Aorta (tissue), 5 donors: ENCODE measurements at regions not wholly inside any gene's neighbourhood (a gene's known extent, or its start where the extent isn't known, plus 50 kb on each side); places are given as distances from the start of the nearest gene placed in this dataset.

Source experiments
- ATAC-seq: fragments of 200-7000 bp; cut with Tn5 transposase; one replicate; pipeline ENCODE4 v1.9.1; 2022; ENCODE audit warnings: moderate library complexity; ENCODE audit not compliant: low FRiP score
- DNase-seq, 2 donors: peaks; one replicate each; pipeline ENCODE4 v3.0.0-alpha.2; 2020
- H3K27ac ChIP-seq, 2 donors: one replicate each; pipeline ENCODE4 v1.5.1; 2013; ENCODE audit warnings: low read length in 2 of 2, mild to moderate bottlenecking in 2 of 2, moderate library complexity in 2 of 2, control low read depth in 1 of 2, inconsistent platforms in 1 of 2, low read depth in 1 of 2
- H3K27me3 ChIP-seq, 2 donors: one replicate each; pipeline ENCODE4 v1.6.1; 2013; ENCODE audit warnings: control low read depth in 1 of 2, low read length in 1 of 2, mild to moderate bottlenecking in 1 of 2, moderate library complexity in 1 of 2; ENCODE audit not compliant: insufficient read depth in 2 of 2, control insufficient read depth in 1 of 2
- H3K36me3 ChIP-seq, 2 donors: one replicate each; pipeline ENCODE4 v1.6.1; 2013; ENCODE audit warnings: control low read depth in 1 of 2, low read length in 1 of 2, mild to moderate bottlenecking in 1 of 2; ENCODE audit not compliant: insufficient read depth in 2 of 2, control insufficient read depth in 1 of 2
- H3K4me1 ChIP-seq, 2 donors: one replicate each; pipeline ENCODE4 v1.6.1; 2013; ENCODE audit warnings: low read length in 2 of 2, control low read depth in 1 of 2, mild to moderate bottlenecking in 1 of 2, moderate library complexity in 1 of 2; ENCODE audit not compliant: insufficient read depth in 2 of 2, control insufficient read depth in 1 of 2
- H3K4me3 ChIP-seq, 2 donors: one replicate each; pipeline ENCODE4 v1.5.1; 2013; ENCODE audit warnings: low read length in 2 of 2, control low read depth in 1 of 2, mild to moderate bottlenecking in 1 of 2
- H3K9me3 ChIP-seq: one replicate; pipeline ENCODE4 v1.6.1; 2013; ENCODE audit warnings: mild to moderate bottlenecking, low read length; ENCODE audit not compliant: control insufficient read depth
- WGBS, 2 donors: extraction: QIAGEN DNeasy Blood & Tissue Kit; methylation state at CpG; one replicate each; pipeline ENCODE4 v1.1.7; 2013; 5-methylcytosine and 5-hydroxymethylcytosine counted together
- intact Hi-C, 2 donors: fragments of 100-400 bp; cut with DNase I; formaldehyde crosslinking; loops; one replicate each; pipeline versions ENCODE4 v1.14.2 to v1.15.0; 2022
- donor health status: healthy with polysubstance abuse.
- donor health status: Bipolar disorder and iron deficiency.
- donor health status: DM: no; HTN: no; CAD: no.
- donor health status: DM: no; HTN: no; CAD: no.
- donor health status: DM: yes; HTN: yes; CAD: no.

- Histone ChIP-seq H3K36me3 (no peaks in the 10 kb centered on the region), H3K27ac (no peak overlapping the region), H3K9me3 (peaks cover 7% of the 10 kb centered on the region), H3K27me3 (peaks cover 0 to 3% of the 10 kb centered on the region in 2 donors), H3K4me1 (no peaks in the 10 kb centered on the region), H3K4me3 (no peak overlapping the region)
- ATAC-seq: no peak
- intact Hi-C loops: no loop called here
- WGBS, 2 donors: 54 to 61% methylated on average over 4 of the region's 4 CpGs
- DNase-seq: no peak
These were observed 502.8 kb downstream of the AJAP1 start for GRCh38 chr1:5157175-5157574.

GRCh38 chr1:5156416-5157120 lies 502.2 kb downstream of the AJAP1 start:
- no peaks in the 10 kb centered on the region for H3K4me1 ChIP-seq
- intact Hi-C loops: no loop called here
- no peak overlapping the region for H3K27ac ChIP-seq
- no peak overlapping the region for H3K4me3 ChIP-seq
- peaks cover 7% of the 10 kb centered on the region for H3K9me3 ChIP-seq
- peaks cover 0 to 3% of the 10 kb centered on the region in 2 donors for H3K27me3 ChIP-seq
- no peak for DNase-seq
- no peaks in the 10 kb centered on the region for H3K36me3 ChIP-seq
- 24 to 25% methylated on average over 7 of the region's 7 CpGs for WGBS, 2 donors
- no peak for ATAC-seq

GRCh38 chr1:5151511-5151910 lies 497.1 kb downstream of the AJAP1 start:
- Histone ChIP-seq H3K4me3 (no peak overlapping the region), H3K27me3 (peaks cover 0 to 3% of the 10 kb centered on the region in 2 donors), H3K4me1 (no peaks in the 10 kb centered on the region), H3K27ac (no peak overlapping the region), H3K36me3 (no peaks in the 10 kb centered on the region), H3K9me3 (peaks cover 2% of the 10 kb centered on the region)
- no peak for DNase-seq
- no peak for ATAC-seq
- intact Hi-C loops: no loop called here
- WGBS, 2 donors: 80 to 81% methylated on average over 9 of the region's 9 CpGs

GRCh38 chr1:5150191-5150590 lies 495.8 kb downstream of the AJAP1 start:
- no peaks in the 10 kb centered on the region for H3K36me3 ChIP-seq
- H3K27ac ChIP-seq: no peak overlapping the region
- 83 to 84% methylated on average over 2 of the region's 2 CpGs for WGBS, 2 donors
- no peak overlapping the region for H3K4me3 ChIP-seq
- no peaks in the 10 kb centered on the region for H3K9me3 ChIP-seq
- intact Hi-C loops: no loop called here
- ATAC-seq (no peak), DNase-seq (no peak)
- peaks cover 0 to 1% of the 10 kb centered on the region in 2 donors for H3K27me3 ChIP-seq
- H3K4me1 ChIP-seq: no peaks in the 10 kb centered on the region

GRCh38 chr1:5147806-5148205 lies 493.4 kb downstream of the AJAP1 start:
- Histone ChIP-seq H3K4me3 (no peak overlapping the region), H3K9me3 (no peaks in the 10 kb centered on the region), H3K4me1 (no peaks in the 10 kb centered on the region), H3K27me3 (no peaks in the 10 kb centered on the region), H3K27ac (no peak overlapping the region), H3K36me3 (no peaks in the 10 kb centered on the region)
- ATAC-seq: no peak
- no peak for DNase-seq
- intact Hi-C loops: no loop called here
- 30 to 34% methylated on average over 1 of the region's 1 CpG for WGBS, 2 donors

- no peaks in the 10 kb centered on the region for H3K4me1 ChIP-seq
- H3K27me3 ChIP-seq: no peaks in the 10 kb centered on the region
- intact Hi-C loops: no loop called here
- DNase-seq (no peak), ATAC-seq (no peak)
- peaks cover 1% of the 10 kb centered on the region for H3K9me3 ChIP-seq
- no peak overlapping the region for H3K27ac ChIP-seq
- no peaks in the 10 kb centered on the region for H3K36me3 ChIP-seq
- 68 to 74% methylated on average over 3 of the region's 3 CpGs for WGBS, 2 donors
- no peak overlapping the region for H3K4me3 ChIP-seq
These were observed 488.0 kb downstream of the AJAP1 start for GRCh38 chr1:5142389-5142788.

GRCh38 chr1:5141750-5142149 lies 487.3 kb downstream of the AJAP1 start:
- H3K27me3 ChIP-seq: no peaks in the 10 kb centered on the region
- ATAC-seq (no peak), DNase-seq (no peak)
- no peak overlapping the region for H3K27ac ChIP-seq
- H3K4me1 ChIP-seq: no peaks in the 10 kb centered on the region
- no peaks in the 10 kb centered on the region for H3K36me3 ChIP-seq
- intact Hi-C loops: no loop called here
- H3K9me3 ChIP-seq: peaks cover 1% of the 10 kb centered on the region
- 76 to 81% methylated on average over 4 of the region's 4 CpGs for WGBS, 2 donors
- H3K4me3 ChIP-seq: no peak overlapping the region

- intact Hi-C loops: no loop called here
- Histone ChIP-seq H3K4me3 (no peak overlapping the region), H3K4me1 (no peaks in the 10 kb centered on the region), H3K9me3 (peaks cover 1% of the 10 kb centered on the region), H3K27me3 (no peaks in the 10 kb centered on the region), H3K27ac (no peak overlapping the region), H3K36me3 (no peaks in the 10 kb centered on the region)
- 83% methylated on average over 1 of the region's 1 CpG for WGBS, 2 donors
- ATAC-seq (no peak), DNase-seq (no peak)
These were observed 486.6 kb downstream of the AJAP1 start for GRCh38 chr1:5140962-5141361.

GRCh38 chr1:5140136-5140535 lies 485.7 kb downstream of the AJAP1 start:
- intact Hi-C loops: no loop called here
- Histone ChIP-seq H3K9me3 (peaks cover 1% of the 10 kb centered on the region), H3K27ac (no peak overlapping the region), H3K4me1 (no peaks in the 10 kb centered on the region), H3K36me3 (no peaks in the 10 kb centered on the region), H3K27me3 (no peaks in the 10 kb centered on the region), H3K4me3 (no peak overlapping the region)
- no peak for ATAC-seq
- DNase-seq: no peak
- WGBS, 2 donors: 55% methylated on average over 5 of the region's 5 CpGs
